H9 (cell line): ENCODE measurements at regions not wholly inside any gene's neighbourhood (a gene's known extent, or its start where the extent isn't known, plus 50 kb on each side); places are given as distances from the start of the nearest gene placed in this dataset.
"Not testable (repeated sequence)": the region's sequence is repeated elsewhere in the genome, so short reads cannot be mapped to it uniquely, and the experiment has no call there.

Source experiments
- DNase-seq: peaks from one replicate; pipeline ENCODE4 v3.0.0-alpha.2; 2017
- H2AFZ ChIP-seq: one replicate; pipeline ENCODE4 v1.6.1; 2013; ENCODE audit warnings: mild to moderate bottlenecking, low read length, control low read depth, moderate library complexity
- H2AK5ac ChIP-seq: 2 replicates; pipeline ENCODE4 v1.6.1; 2013; ENCODE audit warnings: low read length, control low read depth, mixed read lengths; ENCODE audit not compliant: insufficient read length
- H2BK120ac ChIP-seq: one replicate; pipeline ENCODE4 v1.6.1; 2013; ENCODE audit warnings: low read depth, mild to moderate bottlenecking, low read length, control low read depth, inconsistent platforms; ENCODE audit not compliant: poor library complexity, severe bottlenecking
- H2BK12ac ChIP-seq: 2 replicates; pipeline ENCODE4 v1.6.1; 2013; ENCODE audit warnings: low read length, control low read depth, mixed read lengths, low read depth; ENCODE audit not compliant: insufficient read length
- H2BK15ac ChIP-seq: 2 replicates; pipeline ENCODE4 v1.6.1; 2013; ENCODE audit warnings: low read depth, low read length, control low read depth
- H2BK20ac ChIP-seq: one replicate; pipeline ENCODE4 v1.6.1; 2013; ENCODE audit warnings: low read depth, mild to moderate bottlenecking, low read length, control low read depth, inconsistent platforms; ENCODE audit not compliant: poor library complexity, severe bottlenecking
- H2BK5ac ChIP-seq: 2 replicates; pipeline ENCODE4 v1.6.1; 2013; ENCODE audit warnings: low read length, control low read depth, mixed read lengths; ENCODE audit not compliant: insufficient read length
- H3K14ac ChIP-seq: 2 replicates; pipeline ENCODE4 v1.6.1; 2013; ENCODE audit warnings: low read length, control low read depth; ENCODE audit not compliant: insufficient read depth
- H3K18ac ChIP-seq: 2 replicates; pipeline ENCODE4 v1.6.1; 2013; ENCODE audit warnings: low read depth, mild to moderate bottlenecking, mixed read lengths, low read length, control low read depth; ENCODE audit not compliant: insufficient read length
- H3K23ac ChIP-seq: 2 replicates; pipeline ENCODE4 v1.6.1; 2013; ENCODE audit warnings: low read length, control low read depth, mixed read lengths, low read depth; ENCODE audit not compliant: insufficient read length
- H3K23me2 ChIP-seq: 2 replicates; pipeline ENCODE4 v1.6.1; 2013; ENCODE audit warnings: low read depth, mild to moderate bottlenecking, mixed read lengths, low read length, control low read depth; ENCODE audit not compliant: insufficient read length, poor library complexity, severe bottlenecking
- H3K27ac ChIP-seq: 2 replicates; pipeline ENCODE4 v1.5.1; 2013; ENCODE audit warnings: low read length, control low read depth, mixed read lengths, low read depth; ENCODE audit not compliant: insufficient read length
- H3K27me3 ChIP-seq: 2 replicates; pipeline ENCODE4 v1.6.1; 2013; ENCODE audit warnings: low read length, control low read depth, inconsistent platforms; ENCODE audit not compliant: insufficient read depth
- H3K4ac ChIP-seq: 2 replicates; pipeline ENCODE4 v1.6.1; 2013; ENCODE audit warnings: low read depth, mild to moderate bottlenecking, control low read depth, inconsistent platforms, low read length, moderate library complexity
- H3K4me1 ChIP-seq: 2 replicates; pipeline ENCODE4 v1.6.1; 2013; ENCODE audit warnings: low read length, control low read depth, inconsistent platforms; ENCODE audit not compliant: insufficient read depth
- H3K4me2 ChIP-seq: 2 replicates; pipeline ENCODE4 v1.6.1; 2013; ENCODE audit warnings: low read length, control low read depth, mixed read lengths; ENCODE audit not compliant: insufficient read length, insufficient read depth
- H3K56ac ChIP-seq: 2 replicates; pipeline ENCODE4 v1.6.1; 2013; ENCODE audit warnings: low read depth, mild to moderate bottlenecking, mixed read lengths, low read length, control low read depth; ENCODE audit not compliant: insufficient read length
- H3K79me1 ChIP-seq: 2 replicates; pipeline ENCODE4 v1.6.1; 2013; ENCODE audit warnings: low read depth, mild to moderate bottlenecking, moderate library complexity, low read length, control low read depth, inconsistent platforms; ENCODE audit not compliant: insufficient read depth, poor library complexity, severe bottlenecking
- H3K79me2 ChIP-seq: 2 replicates; pipeline ENCODE4 v1.6.1; 2013; ENCODE audit warnings: low read length, control low read depth, inconsistent platforms; ENCODE audit not compliant: insufficient read depth
- H3K9ac ChIP-seq: 2 replicates; pipeline ENCODE4 v1.6.1; 2013; ENCODE audit warnings: low read length, control low read depth, mixed read lengths; ENCODE audit not compliant: insufficient read length; ENCODE audit errors: extremely low read depth
- H3K9me3 ChIP-seq: one replicate; pipeline ENCODE4 v1.6.1; 2013; ENCODE audit warnings: low read depth, low read length, inconsistent platforms; ENCODE audit not compliant: control insufficient read depth
- H3T11ph ChIP-seq: one replicate; pipeline ENCODE4 v1.6.1; 2013; ENCODE audit warnings: mild to moderate bottlenecking, low read length, control low read depth, inconsistent platforms
- H4K20me1 ChIP-seq: one replicate; pipeline ENCODE4 v1.6.1; 2013; ENCODE audit not compliant: control insufficient read depth, insufficient read length, insufficient read depth
- H4K5ac ChIP-seq: 2 replicates; pipeline ENCODE4 v1.6.1; 2013; ENCODE audit warnings: low read depth, mild to moderate bottlenecking, mixed read lengths, low read length, control low read depth; ENCODE audit not compliant: insufficient read length
- H4K8ac ChIP-seq: replicated peaks from 2 replicates; pipeline ENCODE4 v1.6.1; 2013; ENCODE audit warnings: low read length, control low read depth, mixed read lengths, low read depth; ENCODE audit not compliant: insufficient read length
- H4K91ac ChIP-seq: 2 replicates; pipeline ENCODE4 v1.6.1; 2013; ENCODE audit warnings: low read depth, mild to moderate bottlenecking, moderate library complexity, mixed read lengths, low read length, control low read depth; ENCODE audit not compliant: insufficient read length
- H3K27ac Mint-ChIP-seq, 3 experiments: 2 replicates in 2 of 3; 3 replicates in 1 of 3; pipeline ENCODE4 v1.8.0; 2020 to 2021; ENCODE audit warnings: mixed read lengths in 3 of 3, mild to moderate bottlenecking in 1 of 3, moderate library complexity in 1 of 3
- H3K27me3 Mint-ChIP-seq: 2 replicates; pipeline ENCODE4 v1.8.0; 2021; ENCODE audit warnings: low read depth, mild to moderate bottlenecking, moderate library complexity, mixed read lengths
- H3K36me3 Mint-ChIP-seq, 3 experiments: 2 replicates in 2 of 3; 3 replicates in 1 of 3; pipeline ENCODE4 v1.8.0; 2020 to 2021; ENCODE audit warnings: low read depth in 3 of 3, mixed read lengths in 3 of 3; ENCODE audit not compliant: insufficient read depth in 1 of 3
- H3K4me1 Mint-ChIP-seq, 2 experiments: 2 replicates each; pipeline ENCODE4 v1.8.0; 2020; ENCODE audit warnings: mixed read lengths in 2 of 2
- H3K4me3 Mint-ChIP-seq, 2 experiments: 2 replicates in 1 of 2; 3 replicates in 1 of 2; pipeline ENCODE4 v1.8.0; 2020 to 2021; ENCODE audit warnings: mild to moderate bottlenecking in 2 of 2, mixed read lengths in 2 of 2, moderate library complexity in 1 of 2
- H3K9me3 Mint-ChIP-seq, 2 experiments: 2 replicates in 1 of 2; 3 replicates in 1 of 2; pipeline ENCODE4 v1.8.0; 2020; ENCODE audit warnings: mild to moderate bottlenecking in 2 of 2, mixed read lengths in 2 of 2, moderate library complexity in 1 of 2
- WGBS: extraction: QIAGEN DNeasy Blood & Tissue Kit; methylation state at CpG from one replicate; pipeline ENCODE4 v1.1.7; 2013; ENCODE audit warnings: missing lambda C conversion rate, low lambda C conversion rate, mixed read lengths; ENCODE audit not compliant: insufficient read length; ENCODE audit errors: extremely low coverage; 5-methylcytosine and 5-hydroxymethylcytosine counted together

DNA sequence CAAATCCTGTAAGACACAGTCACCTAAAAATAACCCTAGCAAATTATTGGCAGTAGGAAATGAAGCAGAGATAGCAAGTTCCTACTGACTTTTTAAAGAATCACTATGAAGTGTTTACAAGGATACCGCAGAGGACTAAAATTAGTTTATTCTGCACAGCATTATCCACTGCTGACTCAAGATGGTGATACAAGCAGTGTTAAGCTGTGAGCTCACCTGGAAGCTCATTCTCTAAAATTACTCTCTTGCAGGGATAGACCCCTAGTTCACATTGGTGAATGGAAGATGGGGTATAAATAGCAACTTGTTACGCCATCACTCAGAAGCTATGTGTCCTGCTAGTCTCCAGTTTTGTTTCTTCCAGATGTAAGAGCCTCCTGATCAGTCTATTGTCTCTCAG, 70.8 kb upstream of the GPR89A start:
- H3K27me3 ChIP-seq, H2BK120ac ChIP-seq, H3K4me3 Mint-ChIP-seq, H3K79me1 ChIP-seq, H3K79me2 ChIP-seq, H2BK15ac ChIP-seq, H3K27me3 Mint-ChIP-seq, H4K5ac ChIP-seq, H4K20me1 ChIP-seq, H3K18ac ChIP-seq, H3K4me2 ChIP-seq, H3K36me3 Mint-ChIP-seq, DNase-seq, H3K4me1 Mint-ChIP-seq, H2AK5ac ChIP-seq, H2BK12ac ChIP-seq, H4K91ac ChIP-seq, H3K4me1 ChIP-seq, H3K56ac ChIP-seq, H2BK5ac ChIP-seq, H3K4ac ChIP-seq, H2AFZ ChIP-seq, H3T11ph ChIP-seq, H3K23me2 ChIP-seq, H4K8ac ChIP-seq, H3K27ac Mint-ChIP-seq, H3K9me3 Mint-ChIP-seq, H3K23ac ChIP-seq, H3K27ac ChIP-seq, H2BK20ac ChIP-seq, H3K14ac ChIP-seq, H3K9ac ChIP-seq, H3K9me3 ChIP-seq: not testable (repeated sequence)
- no CpG with 5 or more reads among the region's 2 CpGs for WGBS

DNA sequence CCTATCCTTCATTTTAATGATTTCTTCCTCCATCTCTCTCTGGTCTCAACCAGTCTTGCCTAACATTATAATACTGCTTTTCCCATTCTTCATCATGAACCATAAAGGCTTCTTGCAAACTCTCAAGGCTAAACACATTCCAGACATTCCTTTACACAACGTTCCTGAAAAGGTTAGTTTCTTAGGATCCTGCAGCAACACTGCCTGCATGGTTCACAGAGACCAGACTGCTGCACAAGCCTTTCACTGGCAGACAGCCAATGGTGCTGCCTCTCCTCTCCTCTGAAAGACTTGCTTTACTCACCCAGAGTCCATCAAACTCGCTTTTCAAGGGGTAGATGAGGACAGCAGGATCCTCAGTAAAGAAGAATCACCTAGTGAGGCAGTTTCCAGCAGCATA, 72.3 kb upstream of the GPR89A start:
- not testable (repeated sequence) for H3K14ac ChIP-seq

More for the DNA sequence above, 72.3 kb upstream of the GPR89A start:
- not testable (repeated sequence) for H2BK120ac ChIP-seq, H3K79me2 ChIP-seq, H3K9me3 ChIP-seq, H3K27me3 Mint-ChIP-seq, H2AFZ ChIP-seq, H3K4me1 ChIP-seq, H4K8ac ChIP-seq, H2BK5ac ChIP-seq, H3K56ac ChIP-seq, H2BK12ac ChIP-seq, H2BK15ac ChIP-seq, H3K9me3 Mint-ChIP-seq, H2AK5ac ChIP-seq, H3T11ph ChIP-seq, H3K4me2 ChIP-seq, H4K91ac ChIP-seq, H4K5ac ChIP-seq, H3K23ac ChIP-seq, H3K27ac Mint-ChIP-seq, H4K20me1 ChIP-seq, H3K27ac ChIP-seq, H3K36me3 Mint-ChIP-seq, H2BK20ac ChIP-seq, H3K79me1 ChIP-seq, H3K9ac ChIP-seq, H3K4me1 Mint-ChIP-seq, DNase-seq, H3K27me3 ChIP-seq, H3K23me2 ChIP-seq, H3K18ac ChIP-seq, H3K4ac ChIP-seq, H3K4me3 Mint-ChIP-seq
- WGBS, result no CpG with 5 or more reads among the region's 2 CpGs
